ENCODE measurements at regions not wholly inside any gene's neighbourhood (a gene's known extent, or its start where the extent isn't known, plus 50 kb on each side); places are given as distances from the start of the nearest gene placed in this dataset.

DNA sequence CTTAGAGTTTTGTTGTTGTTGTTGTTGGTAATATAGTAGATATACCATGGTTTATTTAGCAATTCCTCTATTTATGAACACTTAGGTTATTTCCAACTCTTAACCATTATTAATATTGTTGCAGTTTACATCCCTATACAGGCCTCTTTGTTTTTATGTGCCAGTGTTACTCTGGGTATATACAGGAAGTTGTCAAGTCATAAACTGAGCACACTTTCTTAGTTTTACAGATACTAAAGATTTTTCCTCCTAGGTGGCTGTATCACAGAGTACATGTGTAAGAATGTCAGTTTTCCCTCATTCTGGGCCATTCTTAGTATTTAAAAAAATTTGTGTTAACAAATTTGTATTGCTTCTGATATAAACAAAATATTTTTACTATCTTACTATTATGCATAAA is 128.4 kb downstream of the ARL4A start:
- Mint-ChIP-seq H3K36me3 (ENCODE audit: low read depth) (no peaks in the 10 kb centered on the region), H3K4me3 (no peak overlapping the region), H3K4me1 (no peaks in the 10 kb centered on the region), H3K27ac (no peak overlapping the region), H3K9me3 (no peaks in the 10 kb centered on the region), H3K27me3 (no peaks in the 10 kb centered on the region)
- TF ChIP-seq, protein P1, sequence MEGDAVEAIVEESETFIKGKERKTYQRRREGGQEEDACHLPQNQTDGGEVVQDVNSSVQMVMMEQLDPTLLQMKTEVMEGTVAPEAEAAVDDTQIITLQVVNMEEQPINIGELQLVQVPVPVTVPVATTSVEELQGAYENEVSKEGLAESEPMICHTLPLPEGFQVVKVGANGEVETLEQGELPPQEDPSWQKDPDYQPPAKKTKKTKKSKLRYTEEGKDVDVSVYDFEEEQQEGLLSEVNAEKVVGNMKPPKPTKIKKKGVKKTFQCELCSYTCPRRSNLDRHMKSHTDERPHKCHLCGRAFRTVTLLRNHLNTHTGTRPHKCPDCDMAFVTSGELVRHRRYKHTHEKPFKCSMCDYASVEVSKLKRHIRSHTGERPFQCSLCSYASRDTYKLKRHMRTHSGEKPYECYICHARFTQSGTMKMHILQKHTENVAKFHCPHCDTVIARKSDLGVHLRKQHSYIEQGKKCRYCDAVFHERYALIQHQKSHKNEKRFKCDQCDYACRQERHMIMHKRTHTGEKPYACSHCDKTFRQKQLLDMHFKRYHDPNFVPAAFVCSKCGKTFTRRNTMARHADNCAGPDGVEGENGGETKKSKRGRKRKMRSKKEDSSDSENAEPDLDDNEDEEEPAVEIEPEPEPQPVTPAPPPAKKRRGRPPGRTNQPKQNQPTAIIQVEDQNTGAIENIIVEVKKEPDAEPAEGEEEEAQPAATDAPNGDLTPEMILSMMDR (IDR thresholded peaks at IDR 0.05): no peak
- DNase-seq (no peak), ATAC-seq (ENCODE audit: low read depth) (no peak)
- intact Hi-C loops (cut with micrococcal nuclease): no loop called here
- ChIA-PET POLR2A (no interaction called here), CTCF (no interaction called here)

- Mint-ChIP-seq H3K4me3 (no peak overlapping the region), H3K27ac (no peak overlapping the region), H3K9me3 (peaks cover 2% of the 10 kb centered on the region), H3K36me3 (ENCODE audit: low read depth) (no peaks in the 10 kb centered on the region), H3K27me3 (no peaks in the 10 kb centered on the region), H3K4me1 (no peaks in the 10 kb centered on the region)
- intact Hi-C loops (cut with micrococcal nuclease): no loop called here
- CTCF ChIA-PET: no interaction called here
- ATAC-seq (ENCODE audit: low read depth): no peak
- POLR2A ChIA-PET: no interaction called here
- DNase-seq: no peak
- TF ChIP-seq, protein P1 (IDR thresholded peaks at IDR 0.05): no peak
Measured at GRCh38 chr7:12820777-12821176, 133.3 kb downstream of the ARL4A start.

GRCh38 chr7:12821746-12822145 is 134.3 kb downstream of the ARL4A start:
- H3K9me3 Mint-ChIP-seq: peaks cover 2% of the 10 kb centered on the region
- no peaks in the 10 kb centered on the region for H3K36me3 Mint-ChIP-seq (ENCODE audit: low read depth)
- no peaks in the 10 kb centered on the region for H3K27me3 Mint-ChIP-seq
- ATAC-seq (ENCODE audit: low read depth) (no peak), DNase-seq (no peak)
- no peak overlapping the region for H3K27ac Mint-ChIP-seq
- no peak overlapping the region for H3K4me3 Mint-ChIP-seq
- POLR2A ChIA-PET: no interaction called here
- CTCF ChIA-PET: no interaction called here
- no peaks in the 10 kb centered on the region for H3K4me1 Mint-ChIP-seq
- TF ChIP-seq, protein P1 (IDR thresholded peaks at IDR 0.05): no peak
- intact Hi-C loops (cut with micrococcal nuclease): no loop called here

DNA sequence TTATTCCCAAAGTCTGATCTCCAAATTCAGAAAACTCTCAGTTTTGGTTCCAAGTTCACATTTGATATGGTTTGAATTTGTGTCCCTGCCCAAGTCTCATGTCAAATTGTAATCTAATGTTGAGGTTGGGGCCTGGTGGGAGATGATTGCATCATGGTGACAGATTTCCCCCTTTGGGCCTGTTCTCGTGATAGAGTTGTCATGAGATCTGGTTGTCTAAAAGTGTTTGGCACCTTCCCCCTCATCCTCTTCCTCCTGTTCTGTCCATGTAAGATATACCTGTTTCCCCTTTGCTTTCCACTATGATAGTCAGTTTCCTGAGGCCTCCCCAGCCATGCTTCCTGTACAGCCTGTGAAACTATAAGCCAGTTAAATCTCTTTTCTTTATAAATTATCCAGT is 138.6 kb downstream of the ARL4A start:
- intact Hi-C loops (cut with micrococcal nuclease): no loop called here
- ATAC-seq (ENCODE audit: low read depth) (no peak), DNase-seq (no peak)
- H3K36me3 Mint-ChIP-seq (ENCODE audit: low read depth): no peaks in the 10 kb centered on the region
- POLR2A ChIA-PET: no interaction called here
- H3K4me3 Mint-ChIP-seq: no peak overlapping the region
- CTCF ChIA-PET: no interaction called here
- no peak overlapping the region for H3K27ac Mint-ChIP-seq
- H3K4me1 Mint-ChIP-seq: no peaks in the 10 kb centered on the region
- H3K27me3 Mint-ChIP-seq: no peaks in the 10 kb centered on the region
- H3K9me3 Mint-ChIP-seq: peaks cover 2% of the 10 kb centered on the region
- TF ChIP-seq, protein P1 (IDR thresholded peaks at IDR 0.05): no peak

DNA sequence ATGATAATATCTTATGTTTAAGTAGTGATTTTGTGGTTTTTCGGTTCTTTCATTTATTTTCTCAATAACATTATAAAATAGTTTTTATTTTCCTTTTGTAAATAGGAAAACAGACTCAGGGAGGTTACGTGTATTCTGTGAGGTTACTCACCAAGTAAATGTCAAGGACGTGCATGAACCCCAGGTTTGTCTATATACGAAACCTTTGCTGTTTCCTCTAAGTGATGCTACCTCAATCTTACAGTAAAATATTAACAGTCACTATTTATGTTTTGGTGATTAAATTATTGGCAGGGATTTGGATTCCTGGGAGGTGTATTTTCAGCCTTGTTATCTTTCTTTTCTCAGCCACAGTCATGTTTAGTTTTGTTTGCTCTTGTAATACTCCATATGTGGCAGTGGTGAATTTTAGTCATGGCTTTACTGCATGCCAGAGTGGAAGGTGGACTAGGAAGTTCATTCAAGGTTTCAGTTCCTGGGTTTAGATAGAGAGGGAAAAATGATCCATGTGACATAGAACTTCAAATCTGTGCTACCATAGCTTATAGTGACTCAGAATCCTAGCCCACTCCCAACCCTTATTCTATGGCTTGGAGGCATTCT is 139.9 kb downstream of the ARL4A start:
- Mint-ChIP-seq H3K4me1 (no peaks in the 10 kb centered on the region), H3K36me3 (ENCODE audit: low read depth) (no peaks in the 10 kb centered on the region), H3K4me3 (no peak overlapping the region), H3K9me3 (peaks cover 2% of the 10 kb centered on the region), H3K27me3 (no peaks in the 10 kb centered on the region), H3K27ac (no peak overlapping the region)
- ChIA-PET CTCF (no interaction called here), POLR2A (no interaction called here)
- intact Hi-C loops (cut with micrococcal nuclease): no loop called here
- no peak for ATAC-seq (ENCODE audit: low read depth)
- TF ChIP-seq, protein P1 (IDR thresholded peaks at IDR 0.05): no peak
- DNase-seq: no peak

Measured in activated B cell treated with CpG ODN at 0.5 μM for 24 hours (primary cell).